ENCODE measurements at regions not wholly inside any gene's neighbourhood (a gene's known extent, or its start where the extent isn't known, plus 50 kb on each side); places are given as distances from the start of the nearest gene placed in this dataset.

- POLR2A ChIA-PET (ENCODE audit: unreplicated experiment): no interaction called here
- TF ChIP-seq EZH2 (IDR thresholded peaks at IDR 0.05; ENCODE audit: low read depth) (no peak), CTCF (conservative IDR thresholded peaks at IDR 0.05) (no peak)
These were observed 1123.5 kb upstream of the MAP3K7 start for GRCh38 chr6:91710342-91710741.

GRCh38 chr6:91708534-91708933 is 1121.7 kb upstream of the MAP3K7 start:
- Histone ChIP-seq H3K9me2 (ENCODE audit: insufficient read depth) (no peaks in the 10 kb centered on the region), H2AFZ (no peak overlapping the region), H3F3A (ENCODE audit: insufficient read depth, low read depth) (no peaks in the 10 kb centered on the region), H4K20me1 (ENCODE audit: insufficient read depth) (no peaks in the 10 kb centered on the region), H3K4me1 (replicated peaks; ENCODE audit: insufficient read depth) (peaks cover 18% of the 10 kb centered on the region), H3K79me2 (ENCODE audit: low read depth) (no peaks in the 10 kb centered on the region), H3K9me3 (ENCODE audit: insufficient read depth, low read depth) (no peaks in the 10 kb centered on the region), H3K27ac (peak overlapping the region; percentile 27; the same call in 1 of the 2 replicates), H3K27me3 (ENCODE audit: insufficient read depth, low read depth) (no peaks in the 10 kb centered on the region), H3K36me3 (ENCODE audit: low read depth) (no peaks in the 10 kb centered on the region), H3K4me2 (0 out of 2 replicates have a peak overlapping the region, but pooled peaks have one; percentile 38), H3K4me3 (no peak overlapping the region)
- no peak for TF ChIP-seq EZH2 (IDR thresholded peaks at IDR 0.05; ENCODE audit: low read depth)
- no peak for TF ChIP-seq CTCF (conservative IDR thresholded peaks at IDR 0.05)
- no TSS peak for BruUV-seq (replicated peaks)
- ChIA-PET CTCF (no interaction called here), POLR2A (ENCODE audit: unreplicated experiment) (no interaction called here)
- intact Hi-C loops (cut with micrococcal nuclease; ENCODE audit: unreplicated experiment): loop anchor here (5.0 to 10.0 kb wide), 2 partner anchors 169 to 234 kb away; no protein-coding TSS in a partner anchor
- peak; percentile 43 to 85 for DNase-seq

More at GRCh38 chr6:91710342-91710741, 1123.5 kb upstream of the MAP3K7 start:
- Histone ChIP-seq H3K79me2 (ENCODE audit: low read depth) (no peaks in the 10 kb centered on the region), H3K9me2 (ENCODE audit: insufficient read depth) (no peaks in the 10 kb centered on the region), H3K4me3 (no peak overlapping the region), H2AFZ (no peak overlapping the region), H3K36me3 (ENCODE audit: low read depth) (no peaks in the 10 kb centered on the region), H3K27me3 (ENCODE audit: insufficient read depth, low read depth) (no peaks in the 10 kb centered on the region), H3K9me3 (ENCODE audit: insufficient read depth, low read depth) (no peaks in the 10 kb centered on the region), H3K27ac (no peak overlapping the region), H3K4me1 (replicated peaks; ENCODE audit: insufficient read depth) (peaks cover 19% of the 10 kb centered on the region), H3K4me2 (no peak overlapping the region), H4K20me1 (ENCODE audit: insufficient read depth) (no peaks in the 10 kb centered on the region), H3F3A (ENCODE audit: insufficient read depth, low read depth) (no peaks in the 10 kb centered on the region)
- intact Hi-C loops (cut with micrococcal nuclease; ENCODE audit: unreplicated experiment): no loop called here
- no TSS peak for BruUV-seq (replicated peaks)
- CTCF ChIA-PET: no interaction called here
- no peak for DNase-seq

GRCh38 chr6:91705646-91706045 is 1118.8 kb upstream of the MAP3K7 start:
- TF ChIP-seq EZH2 (IDR thresholded peaks at IDR 0.05; ENCODE audit: low read depth) (no peak), CTCF (conservative IDR thresholded peaks at IDR 0.05) (no peak)
- Histone ChIP-seq H3K4me3 (no peak overlapping the region), H3K4me1 (replicated peaks; ENCODE audit: insufficient read depth) (peaks cover 18% of the 10 kb centered on the region), H4K20me1 (ENCODE audit: insufficient read depth) (no peaks in the 10 kb centered on the region), H3F3A (ENCODE audit: insufficient read depth, low read depth) (no peaks in the 10 kb centered on the region), H3K79me2 (ENCODE audit: low read depth) (no peaks in the 10 kb centered on the region), H3K9me3 (ENCODE audit: insufficient read depth, low read depth) (no peaks in the 10 kb centered on the region), H2AFZ (no peak overlapping the region), H3K4me2 (no peak overlapping the region), H3K27ac (no peak overlapping the region), H3K27me3 (ENCODE audit: insufficient read depth, low read depth) (no peaks in the 10 kb centered on the region), H3K9me2 (ENCODE audit: insufficient read depth) (no peaks in the 10 kb centered on the region), H3K36me3 (ENCODE audit: low read depth) (no peaks in the 10 kb centered on the region)
- CTCF ChIA-PET: no interaction called here
- intact Hi-C loops (cut with micrococcal nuclease; ENCODE audit: unreplicated experiment): loop anchor here (5.0 to 10.0 kb wide), 2 partner anchors 172 to 231 kb away; no protein-coding TSS in a partner anchor
- POLR2A ChIA-PET (ENCODE audit: unreplicated experiment): interaction anchor here (0.6 kb wide), 1 partner anchor 121 kb away, joined by 3 read pairs; no protein-coding TSS in a partner anchor
- BruUV-seq (replicated peaks): no TSS peak
- no peak for DNase-seq
